ENCODE measurements at regions not wholly inside any gene's neighbourhood (a gene's known extent, or its start where the extent isn't known, plus 50 kb on each side); places are given as distances from the start of the nearest gene placed in this dataset.
"Not testable (repeated sequence)": the region's sequence is repeated elsewhere in the genome, so short reads cannot be mapped to it uniquely, and the experiment has no call there.

GRCh38 chr1:95797761-95798160 is 563.8 kb downstream of the RWDD3 start:
- not testable (repeated sequence) for DNase-seq

- no peak for DNase-seq
Observed at GRCh38 chr1:95806171-95806570, 572.2 kb downstream of the RWDD3 start.

DNA sequence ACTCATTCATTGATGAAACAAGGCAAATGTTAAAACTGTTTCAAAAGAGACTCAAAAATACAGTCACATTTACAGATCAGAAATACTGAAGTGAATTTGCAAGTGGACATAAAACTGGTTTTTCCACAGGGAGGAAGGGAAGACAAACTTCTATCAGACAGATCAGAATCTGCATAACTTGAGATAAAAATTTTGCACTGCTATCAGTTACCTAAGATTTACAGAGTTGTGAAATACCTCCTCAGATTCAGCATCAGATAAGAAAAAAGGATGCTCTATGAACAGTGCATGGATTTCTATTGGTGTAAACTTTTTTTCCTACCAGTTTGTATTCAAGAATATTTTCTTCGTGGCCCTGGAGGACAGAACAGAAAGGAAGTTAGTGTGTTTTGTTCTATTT is 575.4 kb downstream of the RWDD3 start:
- DNase-seq: no peak

- DNase-seq: no peak
Observed at GRCh38 chr1:95815511-95815910, 581.5 kb downstream of the RWDD3 start.

DNA sequence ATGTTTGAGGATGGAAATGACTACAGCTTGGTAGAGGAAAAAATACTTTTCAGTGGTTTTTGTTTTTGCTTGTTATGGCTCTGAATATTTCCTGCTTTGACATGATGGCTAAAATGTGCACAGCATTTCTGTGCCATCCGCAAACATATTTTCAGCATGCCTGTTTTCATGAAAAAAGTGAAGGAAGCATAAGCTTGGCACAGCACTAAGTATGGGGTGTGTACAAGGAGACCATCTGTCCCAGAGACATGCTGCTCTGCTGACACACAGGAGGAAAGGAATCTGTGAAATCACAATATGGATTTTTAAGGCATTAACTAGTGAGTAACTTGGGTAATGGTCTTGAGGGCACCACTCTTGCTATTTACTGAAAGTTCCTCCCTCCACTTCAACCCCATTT is 595.5 kb downstream of the RWDD3 start:
- no peak for DNase-seq

- DNase-seq: no peak
Observed at GRCh38 chr1:95832370-95832769, 598.4 kb downstream of the RWDD3 start.

- DNase-seq: no peak
Observed at GRCh38 chr1:95849439-95849838, 615.4 kb downstream of the RWDD3 start.

GRCh38 chr1:95850165-95850649 is 616.2 kb downstream of the RWDD3 start:
- no peak for DNase-seq

- DNase-seq: no peak
Observed at GRCh38 chr1:95850763-95851162, 616.8 kb downstream of the RWDD3 start.

DNA sequence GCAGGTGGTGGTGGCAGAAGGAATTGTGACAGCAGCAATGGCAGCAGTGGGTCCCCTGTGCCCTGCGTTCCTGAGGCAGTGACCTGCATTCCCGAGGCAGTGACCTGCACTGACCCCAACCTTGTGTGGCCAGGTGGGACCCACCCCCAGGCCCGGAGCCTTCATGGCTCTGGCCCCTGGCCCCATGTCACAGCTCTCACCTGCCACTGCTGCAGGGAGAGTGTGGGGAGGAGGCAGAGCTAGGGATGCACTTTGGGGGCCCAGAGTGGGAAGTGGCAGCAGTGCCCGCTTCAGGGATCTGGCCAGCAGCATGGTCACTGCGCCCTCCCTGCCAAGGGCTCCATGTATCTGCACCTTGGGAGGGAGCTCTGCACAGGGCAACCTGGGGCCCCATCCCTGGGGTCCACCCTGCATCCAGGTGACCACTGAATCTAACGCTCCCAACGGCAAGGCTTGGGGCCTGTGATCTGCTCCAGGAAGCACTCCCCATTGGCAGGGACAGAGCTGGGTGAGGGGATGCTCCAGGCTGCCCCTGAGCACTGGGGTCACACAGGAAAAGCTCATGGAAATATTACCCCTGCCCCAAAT is 618.6 kb downstream of the RWDD3 start:
- DNase-seq: no peak

DNA sequence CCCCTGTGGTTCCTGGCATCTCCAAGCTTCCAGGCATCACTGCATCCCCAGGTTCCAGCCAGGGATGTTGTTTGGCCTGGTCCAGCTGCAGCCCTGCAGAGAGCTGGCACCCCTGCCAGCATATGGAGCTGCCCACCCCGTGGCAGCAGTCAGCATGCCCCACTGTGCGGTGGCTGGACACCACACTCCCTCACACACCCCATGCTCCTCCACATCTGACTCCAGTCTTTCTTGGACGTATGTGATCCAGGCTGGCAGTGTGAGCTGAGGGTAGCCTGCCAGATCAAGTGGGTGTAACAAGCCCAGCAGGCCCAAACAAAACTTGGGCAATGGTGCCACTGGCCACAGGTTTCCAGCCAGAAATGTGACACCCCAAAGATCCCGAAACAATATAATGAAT is 620.4 kb downstream of the RWDD3 start:
- DNase-seq: no peak

- no peak for DNase-seq
Observed at GRCh38 chr1:95863086-95863485, 629.1 kb downstream of the RWDD3 start.

DNA sequence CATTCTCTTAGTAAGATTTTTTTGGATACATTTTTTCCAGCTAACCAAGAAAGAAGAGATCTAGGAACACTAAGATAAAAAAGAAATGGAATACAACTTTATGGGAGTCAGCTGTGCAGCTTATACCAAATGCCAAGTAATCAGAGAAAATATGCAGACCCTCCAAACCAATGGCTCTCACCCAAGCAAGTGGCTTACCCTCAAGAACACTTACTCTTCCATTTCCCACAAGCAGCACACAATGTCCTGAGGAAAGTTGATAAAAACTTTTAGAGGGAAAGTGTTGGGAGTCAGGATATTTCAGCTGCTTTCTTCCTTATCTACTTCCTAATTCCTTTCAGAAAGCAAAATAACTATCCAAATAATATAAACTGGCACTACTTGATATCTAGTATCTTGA is 631.8 kb downstream of the RWDD3 start:
- DNase-seq: no peak

DNA sequence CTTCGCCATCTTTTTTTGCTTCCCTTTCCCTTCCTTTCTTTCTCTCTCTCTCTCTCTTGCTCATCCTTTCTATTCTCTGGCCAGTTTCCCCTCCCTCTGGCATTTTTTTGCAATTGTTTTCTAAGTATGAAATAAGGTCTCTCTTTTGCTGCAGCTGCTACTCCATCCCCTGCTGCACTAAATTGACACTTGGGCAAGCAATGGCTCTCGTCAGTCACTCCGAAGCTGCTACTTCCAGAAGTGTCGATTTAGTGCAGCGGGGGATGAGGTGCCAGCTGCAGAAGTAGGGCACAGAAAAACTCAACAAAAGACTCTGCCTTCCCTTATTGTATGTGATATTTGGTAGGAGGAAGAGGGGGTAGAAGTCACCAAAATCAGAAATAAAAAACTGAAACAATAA is 642.3 kb downstream of the RWDD3 start:
- no peak for DNase-seq

GRCh38 chr1:95879498-95880050 is 645.6 kb downstream of the RWDD3 start:
- no peak for DNase-seq

- no peak for DNase-seq
Observed at GRCh38 chr1:95888941-95889390, 655.0 kb downstream of the RWDD3 start.

DNA sequence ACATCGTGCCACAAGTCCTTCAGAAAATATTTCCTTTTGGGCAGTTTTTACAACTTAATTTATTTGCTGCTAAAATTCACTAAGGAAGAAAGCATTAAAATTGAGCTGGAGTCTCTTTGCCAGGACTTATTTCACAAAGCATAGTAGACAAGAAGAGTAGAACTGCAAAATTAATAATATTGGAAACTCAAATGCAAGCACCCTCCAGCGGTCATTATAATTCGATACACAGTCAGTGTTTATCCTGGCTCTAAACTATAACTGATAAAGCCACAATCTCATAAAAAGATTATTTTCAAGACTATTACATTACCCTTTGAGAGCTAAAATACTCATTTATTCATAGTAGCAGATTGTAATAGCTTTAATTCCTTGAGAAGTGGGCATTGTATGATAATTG is 655.4 kb downstream of the RWDD3 start:
- DNase-seq: no peak

DNA sequence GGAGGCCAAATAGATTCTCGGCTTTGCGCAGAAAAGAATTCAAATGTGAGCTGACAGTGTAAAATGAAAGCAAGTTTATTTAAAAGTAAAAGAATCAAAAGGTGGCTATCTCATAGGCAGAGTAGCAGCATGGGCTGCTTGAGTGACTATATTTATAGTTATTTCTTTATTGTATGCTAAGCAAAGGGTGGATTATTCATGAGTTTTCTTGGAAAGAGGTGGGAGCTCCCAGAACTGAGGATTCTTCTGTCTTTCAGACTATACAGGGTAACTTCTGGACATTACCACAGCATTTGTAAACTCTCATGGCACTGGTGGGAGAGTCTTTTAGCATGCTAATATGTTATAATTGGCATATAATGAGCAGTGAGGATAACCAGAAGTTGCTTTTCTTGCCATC is 659.9 kb downstream of the RWDD3 start:
- DNase-seq: no peak

- no peak for DNase-seq
Observed at GRCh38 chr1:95903060-95903459, 669.0 kb downstream of the RWDD3 start.

DNA sequence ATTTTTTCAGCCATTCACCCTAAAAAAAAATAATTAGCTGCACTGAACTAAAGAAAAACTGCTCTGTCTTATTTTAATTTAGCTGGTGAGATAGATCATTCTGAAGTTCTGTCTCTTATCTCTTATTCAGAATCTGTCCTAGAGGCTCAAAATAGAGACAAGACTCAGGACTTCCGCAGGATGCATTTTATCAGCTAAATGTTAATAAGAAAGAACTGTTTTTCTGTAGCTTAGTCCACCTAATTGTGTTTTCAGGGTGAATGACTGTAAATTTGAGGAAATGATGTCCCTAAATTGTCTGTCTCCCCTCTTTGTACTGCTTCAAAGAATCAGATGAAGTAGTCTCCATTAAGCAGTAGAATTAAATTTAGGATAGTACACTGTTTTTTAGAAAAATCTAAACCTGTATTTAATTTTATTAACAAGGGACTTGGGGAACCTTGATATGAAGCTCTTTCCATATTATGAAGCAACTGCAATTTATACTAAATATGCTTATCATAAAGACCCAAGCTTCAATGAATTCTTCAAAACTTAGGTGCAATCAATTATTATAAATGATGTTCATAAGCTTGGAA is 671.9 kb downstream of the RWDD3 start:
- DNase-seq: no peak

DNA sequence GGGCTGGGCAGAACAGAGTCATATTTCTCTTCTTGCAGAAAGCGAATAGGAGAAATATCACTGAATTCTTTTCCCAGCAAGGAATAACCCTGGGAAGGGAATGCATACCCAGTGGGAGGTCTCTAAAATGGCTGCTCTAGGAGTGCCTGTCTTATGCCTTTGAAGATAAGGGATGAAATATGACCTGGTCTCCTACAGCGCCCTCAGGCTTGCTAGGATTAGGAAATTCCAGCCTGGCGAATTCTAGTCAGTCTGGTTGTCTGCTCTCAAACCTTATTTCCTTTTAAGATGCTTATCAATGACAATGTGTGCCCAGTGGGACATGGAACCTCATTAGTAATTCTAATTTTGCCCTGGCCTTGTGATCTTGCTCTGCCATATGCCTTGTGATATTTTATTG is 677.7 kb downstream of the RWDD3 start:
- DNase-seq: not testable (repeated sequence)

- peak; percentile 3 for DNase-seq
Observed at GRCh38 chr1:95916616-95917015, 682.6 kb downstream of the RWDD3 start.

- DNase-seq: no peak
Observed at GRCh38 chr1:95924684-95925083, 690.7 kb downstream of the RWDD3 start.

GRCh38 chr1:95926331-95926730 is 692.3 kb downstream of the RWDD3 start:
- no peak for DNase-seq

DNA sequence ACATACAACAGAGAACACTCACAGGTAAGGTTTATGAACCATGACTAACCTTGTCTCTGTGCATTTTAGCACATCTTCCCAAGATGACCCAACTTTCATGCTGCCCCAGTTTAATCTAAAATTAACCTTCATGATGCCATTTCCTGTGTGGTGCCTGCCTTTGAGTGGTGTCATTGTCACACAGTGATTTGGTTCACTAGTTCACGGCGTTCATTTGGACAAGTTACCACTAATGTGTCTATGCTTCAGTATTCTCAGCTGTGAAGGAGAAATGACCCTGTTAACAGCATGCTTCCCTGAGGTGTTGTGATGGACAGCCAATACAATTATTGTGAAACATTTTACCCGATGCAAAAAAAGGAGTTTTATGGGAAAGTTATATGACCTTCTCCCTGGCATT is 693.1 kb downstream of the RWDD3 start:
- no peak for DNase-seq
